Spleen (tissue), 11 donors: ENCODE measurements at regions not wholly inside any gene's neighbourhood (a gene's known extent, or its start where the extent isn't known, plus 50 kb on each side); places are given as distances from the start of the nearest gene placed in this dataset.
A peak's percentile ranks its signal among the peaks of the same experiment; 100 is the strongest.

Experiments
- DNase-seq: peaks from one replicate; pipeline ENCODE4 v3.0.0-alpha.2; 2020
- H3K27ac ChIP-seq, 8 donors: fragments of 200-600 bp; sonication (generic) in 7 of 8; 1 replicate in 4 of 8; 2 replicates in 4 of 8; pipeline versions ENCODE4 v1.5.0 to v1.8.0; 2016 to 2021; ENCODE audit warnings: inconsistent platforms in 4 of 8, mild to moderate bottlenecking in 4 of 8, moderate library complexity in 1 of 8
- H3K27me3 ChIP-seq, 7 donors: fragments of 200-600 bp; sonication (generic) in 6 of 7; replicated peaks in 1 of 7; 1 replicate in 4 of 7; 2 replicates in 3 of 7; pipeline versions ENCODE4 v1.5.0 to v1.8.0; 2016 to 2021; ENCODE audit warnings: inconsistent platforms in 3 of 7, mild to moderate bottlenecking in 1 of 7
- H3K36me3 ChIP-seq, 6 donors: fragments of 200-600 bp; sonication (generic) in 5 of 6; 1 replicate in 4 of 6; 2 replicates in 2 of 6; pipeline versions ENCODE4 v1.5.0 to v1.8.0; 2016 to 2021; ENCODE audit warnings: inconsistent platforms in 2 of 6
- H3K4me1 ChIP-seq, 6 donors: fragments of 200-600 bp; sonication (generic) in 5 of 6; 1 replicate in 3 of 6; 2 replicates in 3 of 6; pipeline versions ENCODE4 v1.5.0 to v1.8.0; 2016 to 2021; ENCODE audit warnings: inconsistent platforms in 3 of 6
- H3K4me3 ChIP-seq, 8 donors: fragments of 200-600 bp; sonication (generic) in 7 of 8; 1 replicate in 4 of 8; 2 replicates in 4 of 8; pipeline versions ENCODE4 v1.5.0 to v1.8.0; 2016 to 2021; ENCODE audit warnings: inconsistent platforms in 4 of 8, mild to moderate bottlenecking in 4 of 8, moderate library complexity in 2 of 8
- H3K9me3 ChIP-seq, 8 donors: fragments of 200-600 bp; sonication (generic) in 7 of 8; 1 replicate in 4 of 8; 2 replicates in 4 of 8; pipeline versions ENCODE4 v1.5.0 to v1.8.0; 2016 to 2021; ENCODE audit warnings: inconsistent platforms in 4 of 8
- POLR2A ChIP-seq, 3 donors: fragments of 450-650 bp; IDR thresholded peaks; one replicate each; pipeline ENCODE4 v1.5.1; 2017; ENCODE audit warnings: antibody characterized with exemption in 3 of 3, mild to moderate bottlenecking in 1 of 3
- POLR2AphosphoS5 ChIP-seq, 3 donors: sonication (generic); formaldehyde crosslinking; IDR thresholded peaks; one replicate each; pipeline ENCODE4 v1.5.1; 2017; ENCODE audit warnings: antibody characterized with exemption in 3 of 3
- WGBS, 5 donors: extraction: QIAGEN DNeasy Blood & Tissue Kit in 3 of 5; methylation state at CpG; one replicate each; pipeline versions ENCODE4 v1.1.5 to v1.1.7; 2013 to 2018; 5-methylcytosine and 5-hydroxymethylcytosine counted together
- intact Hi-C: fragments of 100-400 bp; cut with DNase I; formaldehyde crosslinking; loops from one replicate; pipeline ENCODE4 v1.15.0; 2023; ENCODE audit warnings: low total_unique reads
- TF ChIP-seq, protein P1 (sequence below), 11 experiments: fragments of 200-600 bp in 7 of 11; fragments of 450-650 bp in 4 of 11; sonication (generic) in 4 of 11; IDR thresholded peaks in 8 of 11; conservative IDR thresholded peaks in 3 of 11; 1 replicate in 7 of 11; 2 replicates in 4 of 11; pipeline versions ENCODE4 v1.4.0 to v1.8.0; 2016 to 2021; ENCODE audit warnings: antibody characterized with exemption in 11 of 11, inconsistent platforms in 4 of 11, mild to moderate bottlenecking in 1 of 11
- donor health status: healthy with polysubstance abuse.
- donor health status: DM: no; HTN: no; CAD: no; lungs with moderate emphysema.
- donor health status: DM: no; HTN: no; CAD: no.
- donor health status: Bipolar disorder and iron deficiency.
- donor health status: healthy.
- donor health status: DM: no; HTN: no; CAD: no.
- donor health status: DM: yes; HTN: yes; CAD: no.

DNA sequence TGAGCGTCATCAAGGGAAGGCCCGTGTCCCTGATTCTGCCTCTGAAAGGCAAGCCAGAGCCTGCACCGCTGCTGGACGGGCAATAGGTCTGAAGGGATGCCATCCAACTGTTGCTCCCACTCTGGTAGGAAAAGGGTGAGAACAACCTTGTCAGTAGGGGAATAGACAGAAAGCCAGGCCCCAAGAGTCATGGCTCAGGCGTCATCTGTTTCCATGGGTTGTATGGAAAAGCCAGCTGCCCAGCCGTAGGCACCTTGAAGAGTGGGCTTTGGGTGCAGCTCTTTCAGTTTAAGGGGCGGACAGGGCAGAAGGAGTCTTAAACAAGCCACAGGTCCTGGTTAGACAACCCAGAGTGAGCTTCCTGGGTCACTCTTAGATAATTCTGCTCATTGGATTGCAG, 66.5 kb downstream of the RNF6 start:
- 90 to 96% (median 91%) methylated on average over 6 to 7 of the region's 7 CpGs for WGBS, 5 donors
- H3K4me1 ChIP-seq: no peaks in the 10 kb centered on the region
- intact Hi-C loops: no loop called here

DNA sequence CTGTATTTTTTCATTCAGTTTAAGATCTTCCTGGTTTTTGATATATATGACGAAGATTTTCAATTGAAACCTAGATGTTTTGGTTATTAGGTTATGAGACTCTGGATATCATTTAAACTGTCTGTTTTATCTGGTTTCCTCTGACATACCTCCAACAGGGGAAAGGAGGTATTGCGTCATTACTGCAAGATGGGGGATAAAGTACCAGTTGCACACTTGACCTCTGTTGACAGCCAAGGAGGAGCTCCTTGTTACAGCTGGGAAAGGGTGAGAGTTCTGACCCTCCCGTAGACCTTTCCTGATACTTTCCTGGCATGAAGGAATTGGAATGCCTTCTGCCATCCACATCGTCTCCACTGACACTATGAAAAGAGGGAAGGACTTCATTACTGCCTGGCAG, 82.0 kb upstream of the SHISA2 start:
- Histone ChIP-seq H3K4me3 (no peak overlapping the region), H3K27ac (no peak overlapping the region), H3K9me3 (peaks cover 0 to 12% (median 7%) of the 10 kb centered on the region in 8 donors), H3K27me3 (no peaks in the 10 kb centered on the region), H3K4me1 (no peaks in the 10 kb centered on the region), H3K36me3 (no peaks in the 10 kb centered on the region)
- no peak for TF ChIP-seq POLR2AphosphoS5 (IDR thresholded peaks at IDR 0.05)
- TF ChIP-seq, protein P1, sequence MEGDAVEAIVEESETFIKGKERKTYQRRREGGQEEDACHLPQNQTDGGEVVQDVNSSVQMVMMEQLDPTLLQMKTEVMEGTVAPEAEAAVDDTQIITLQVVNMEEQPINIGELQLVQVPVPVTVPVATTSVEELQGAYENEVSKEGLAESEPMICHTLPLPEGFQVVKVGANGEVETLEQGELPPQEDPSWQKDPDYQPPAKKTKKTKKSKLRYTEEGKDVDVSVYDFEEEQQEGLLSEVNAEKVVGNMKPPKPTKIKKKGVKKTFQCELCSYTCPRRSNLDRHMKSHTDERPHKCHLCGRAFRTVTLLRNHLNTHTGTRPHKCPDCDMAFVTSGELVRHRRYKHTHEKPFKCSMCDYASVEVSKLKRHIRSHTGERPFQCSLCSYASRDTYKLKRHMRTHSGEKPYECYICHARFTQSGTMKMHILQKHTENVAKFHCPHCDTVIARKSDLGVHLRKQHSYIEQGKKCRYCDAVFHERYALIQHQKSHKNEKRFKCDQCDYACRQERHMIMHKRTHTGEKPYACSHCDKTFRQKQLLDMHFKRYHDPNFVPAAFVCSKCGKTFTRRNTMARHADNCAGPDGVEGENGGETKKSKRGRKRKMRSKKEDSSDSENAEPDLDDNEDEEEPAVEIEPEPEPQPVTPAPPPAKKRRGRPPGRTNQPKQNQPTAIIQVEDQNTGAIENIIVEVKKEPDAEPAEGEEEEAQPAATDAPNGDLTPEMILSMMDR (IDR thresholded peaks at IDR 0.05 in 8 of 11, conservative IDR thresholded peaks at IDR 0.05 in 3 of 11): no peak
- TF ChIP-seq POLR2A (IDR thresholded peaks at IDR 0.05): no peak
- no peak for DNase-seq
- WGBS, 5 donors: 77 to 89% (median 80%) methylated on average over 4 of the region's 4 CpGs
- intact Hi-C loops: no loop called here

More for the DNA sequence above, 66.5 kb downstream of the RNF6 start:
- DNase-seq: no peak
- Histone ChIP-seq H3K9me3 (no peaks in the 10 kb centered on the region), H3K27me3 (peaks cover 0 to 9% (median 0%) of the 10 kb centered on the region in 7 donors), H3K36me3 (no peaks in the 10 kb centered on the region), H3K4me3 (no peak overlapping the region), H3K27ac (no peak overlapping the region)
- TF ChIP-seq, protein P1 (IDR thresholded peaks at IDR 0.05 in 8 of 11, conservative IDR thresholded peaks at IDR 0.05 in 3 of 11): no peak
- no peak for TF ChIP-seq POLR2AphosphoS5 (IDR thresholded peaks at IDR 0.05)
- TF ChIP-seq POLR2A (IDR thresholded peaks at IDR 0.05): no peak

GRCh38 chr13:26133286-26133685, 81.5 kb upstream of the SHISA2 start:
- no peak for TF ChIP-seq POLR2AphosphoS5 (IDR thresholded peaks at IDR 0.05)
- TF ChIP-seq, protein P1 (IDR thresholded peaks at IDR 0.05 in 8 of 11, conservative IDR thresholded peaks at IDR 0.05 in 3 of 11): no peak
- no peak for TF ChIP-seq POLR2A (IDR thresholded peaks at IDR 0.05)
- H3K36me3 ChIP-seq: no peaks in the 10 kb centered on the region
- H3K4me1 ChIP-seq: no peaks in the 10 kb centered on the region
- peaks cover 0 to 8% (median 6%) of the 10 kb centered on the region in 8 donors for H3K9me3 ChIP-seq
- 48 to 60% (median 51%) methylated on average over 2 of the region's 2 CpGs for WGBS, 5 donors
- no peak for DNase-seq
- H3K27me3 ChIP-seq: no peaks in the 10 kb centered on the region
- peak overlapping the region in 1 of 8 donors; percentile 19 for H3K27ac ChIP-seq
- intact Hi-C loops: no loop called here
- H3K4me3 ChIP-seq: no peak overlapping the region

DNA sequence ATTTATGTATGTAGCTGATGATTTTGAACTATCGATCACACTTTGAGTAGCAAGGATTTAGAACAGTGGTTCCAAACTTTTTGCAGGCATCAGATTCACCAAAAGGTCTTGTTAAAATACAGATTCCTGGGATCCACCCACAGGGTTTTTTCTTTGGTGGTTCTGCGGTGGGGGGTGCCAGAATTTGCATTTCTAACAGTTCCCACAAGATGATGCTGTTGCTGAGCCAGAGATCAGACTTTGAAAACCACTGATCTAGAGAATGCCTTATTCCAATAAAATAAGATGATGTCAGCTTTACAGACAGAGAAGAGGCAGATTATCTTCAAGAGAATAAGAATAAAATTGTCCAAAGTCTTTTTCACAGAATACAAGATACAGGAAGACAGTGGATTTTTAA, 80.9 kb upstream of the SHISA2 start:
- Histone ChIP-seq H3K27ac (peak overlapping the region in 1 of 8 donors; percentile 19), H3K9me3 (peaks cover 0 to 3% (median 1%) of the 10 kb centered on the region in 8 donors), H3K4me3 (no peak overlapping the region), H3K36me3 (no peaks in the 10 kb centered on the region), H3K4me1 (no peaks in the 10 kb centered on the region), H3K27me3 (no peaks in the 10 kb centered on the region)
- 57 to 74% (median 65%) methylated on average over 2 of the region's 2 CpGs for WGBS, 5 donors
- intact Hi-C loops: no loop called here
- no peak for TF ChIP-seq POLR2A (IDR thresholded peaks at IDR 0.05)
- TF ChIP-seq POLR2AphosphoS5 (IDR thresholded peaks at IDR 0.05): no peak
- TF ChIP-seq, protein P1 (IDR thresholded peaks at IDR 0.05 in 8 of 11, conservative IDR thresholded peaks at IDR 0.05 in 3 of 11): no peak
- no peak for DNase-seq
